Keratinocyte (primary cell): ENCODE measurements at regions not wholly inside any gene's neighbourhood (a gene's known extent, or its start where the extent isn't known, plus 50 kb on each side); places are given as distances from the start of the nearest gene placed in this dataset.

ENCODE experiments used
- DNase-seq: peaks from one replicate; pipeline ENCODE4 v3.0.0-alpha.2; 2011; ENCODE audit warnings: low read depth, missing footprints, low spot score
- FAIRE-seq: peaks from 2 replicates; lab custom pipeline; 2011; peaks lifted over from hg19 to GRCh38; lab: Jason Lieb, UNC
- H2AFZ ChIP-seq: 2 replicates; pipeline ENCODE4 v1.6.0; 2012; ENCODE audit warnings: low read length, control low read depth, inconsistent platforms; ENCODE audit not compliant: control insufficient read depth
- H3K27ac ChIP-seq: 2 replicates; pipeline ENCODE4 v1.5.1; 2011; ENCODE audit warnings: low read length; ENCODE audit not compliant: control insufficient read depth, insufficient read depth
- H3K27me3 ChIP-seq: 3 replicates; pipeline ENCODE4 v1.6.0; 2011; ENCODE audit warnings: low read length; ENCODE audit not compliant: control insufficient read depth, insufficient read depth; ENCODE audit errors: extremely low read depth
- H3K36me3 ChIP-seq, 2 experiments: 2 replicates in 1 of 2; 3 replicates in 1 of 2; pipeline ENCODE4 v1.5.1; 2011; ENCODE audit warnings: low read length in 2 of 2, mild to moderate bottlenecking in 1 of 2; ENCODE audit not compliant: control insufficient read depth in 2 of 2, insufficient read depth in 2 of 2; ENCODE audit errors: extremely low read depth in 1 of 2
- H3K4me1 ChIP-seq: 3 replicates; pipeline ENCODE4 v1.5.1; 2011; ENCODE audit warnings: low read length; ENCODE audit not compliant: control insufficient read depth, insufficient read depth; ENCODE audit errors: extremely low read depth
- H3K4me2 ChIP-seq: 3 replicates; pipeline ENCODE4 v1.6.0; 2011; ENCODE audit warnings: low read depth, low read length; ENCODE audit not compliant: control insufficient read depth, insufficient read depth; ENCODE audit errors: extremely low read depth
- H3K4me3 ChIP-seq, 3 experiments: fragments of 200-600 bp in 1 of 3; sonication (generic) in 1 of 3; 2 replicates in 2 of 3; 3 replicates in 1 of 3; pipeline ENCODE4 v1.5.1; 2011 to 2016; ENCODE audit warnings: low read length in 3 of 3, mild to moderate bottlenecking in 3 of 3, control low read depth in 2 of 3, inconsistent platforms in 1 of 3, low read depth in 1 of 3, mixed read lengths in 1 of 3, mixed run types in 1 of 3, moderate library complexity in 1 of 3; ENCODE audit not compliant: control insufficient read depth in 2 of 3, insufficient read depth in 2 of 3; ENCODE audit errors: extremely low read depth in 1 of 3
- H3K79me2 ChIP-seq: 2 replicates; pipeline ENCODE4 v1.6.0; 2012; ENCODE audit warnings: low read length; ENCODE audit not compliant: control insufficient read depth, insufficient read depth
- H3K9ac ChIP-seq: 3 replicates; pipeline ENCODE4 v1.6.0; 2011; ENCODE audit warnings: low read length; ENCODE audit not compliant: control insufficient read depth, insufficient read depth; ENCODE audit errors: extremely low read depth
- H3K9me1 ChIP-seq: 3 replicates; pipeline ENCODE4 v1.6.0; 2011; ENCODE audit warnings: low read length; ENCODE audit not compliant: control insufficient read depth, insufficient read depth; ENCODE audit errors: extremely low read depth
- H3K9me3 ChIP-seq: 2 replicates; pipeline ENCODE4 v1.5.1; 2012; ENCODE audit warnings: low read depth, low read length; ENCODE audit not compliant: control insufficient read depth
- H4K20me1 ChIP-seq: 3 replicates; pipeline ENCODE4 v1.6.0; 2011; ENCODE audit warnings: low read length; ENCODE audit not compliant: control insufficient read depth, insufficient read depth; ENCODE audit errors: extremely low read depth
- CTCF ChIP-seq, 3 experiments: IDR thresholded peaks in 1 of 3; conservative IDR thresholded peaks in 1 of 3; optimal IDR thresholded peaks in 1 of 3; 2 replicates in 2 of 3; 3 replicates in 1 of 3; pipeline versions ENCODE3 to v1.5.1; 2011; ENCODE audit warnings: low read length in 3 of 3, mild to moderate bottlenecking in 3 of 3, moderate library complexity in 2 of 3, control low read depth in 1 of 3, inconsistent platforms in 1 of 3; ENCODE audit not compliant: insufficient read depth in 2 of 3; ENCODE audit errors: extremely low read depth in 1 of 3
- EZH2 ChIP-seq: IDR thresholded peaks from one replicate; pipeline ENCODE4 v1.6.1; 2012; ENCODE audit warnings: inconsistent platforms, mild to moderate bottlenecking, low read length, moderate library complexity
- dilution Hi-C: fragments of 300-500 bp; cut with MboI; formaldehyde crosslinking; loops from one replicate; pipeline ENCODE4 v1.7.0; 2020; ENCODE audit warnings: low sequenced_read_pairs; ENCODE audit not compliant: extremely low pct_ligation_motif_present

- dilution Hi-C loops, result no loop called here
- H2AFZ ChIP-seq, result no peak overlapping the region
- H3K79me2 ChIP-seq, result peaks cover 1% of the 10 kb centered on the region
- no peak for FAIRE-seq
- no peaks in the 10 kb centered on the region for H3K9me1 ChIP-seq
- no peaks in the 10 kb centered on the region for H3K4me1 ChIP-seq
- TF ChIP-seq EZH2 (no peak), CTCF (optimal IDR thresholded peaks at IDR 0.05 in 1 of 3, IDR thresholded peaks at IDR 0.05 in 1 of 3, conservative IDR thresholded peaks at IDR 0.05 in 1 of 3; ENCODE audit: extremely low read depth in 1 of 3, insufficient read depth in 2 of 3, low read length in 3 of 3) (no peak)
- H3K4me2 ChIP-seq, result no peak overlapping the region
- no peak overlapping the region for H3K4me3 ChIP-seq
- peaks cover 12 to 14% of the 10 kb centered on the region in 2 experiments for H3K36me3 ChIP-seq
- no peaks in the 10 kb centered on the region for H4K20me1 ChIP-seq
- H3K9me3 ChIP-seq, result peaks cover 2% of the 10 kb centered on the region
- H3K27me3 ChIP-seq, result no peaks in the 10 kb centered on the region
- no peak for DNase-seq
- H3K27ac ChIP-seq, result no peak overlapping the region
- no peak overlapping the region for H3K9ac ChIP-seq
Observed at GRCh38 chr17:21532763-21533385, 156.7 kb downstream of the KCNJ12 start.

- H3K4me1 ChIP-seq, result peaks cover 5% of the 10 kb centered on the region
- peaks cover 1% of the 10 kb centered on the region for H3K79me2 ChIP-seq
- H3K9me1 ChIP-seq, result no peaks in the 10 kb centered on the region
- TF ChIP-seq EZH2, result no peak
- no peak for TF ChIP-seq CTCF (optimal IDR thresholded peaks at IDR 0.05 in 1 of 3, IDR thresholded peaks at IDR 0.05 in 1 of 3, conservative IDR thresholded peaks at IDR 0.05 in 1 of 3; ENCODE audit: extremely low read depth in 1 of 3, insufficient read depth in 2 of 3, low read length in 3 of 3)
- H3K27me3 ChIP-seq, result no peaks in the 10 kb centered on the region
- FAIRE-seq, result no peak
- dilution Hi-C loops, result no loop called here
- H2AFZ ChIP-seq, result no peak overlapping the region
- H4K20me1 ChIP-seq, result no peaks in the 10 kb centered on the region
- H3K4me3 ChIP-seq, result no peak overlapping the region
- H3K36me3 ChIP-seq, result peaks cover 12 to 14% of the 10 kb centered on the region in 2 experiments
- no peak for DNase-seq
- no peak overlapping the region for H3K4me2 ChIP-seq
- no peak overlapping the region for H3K27ac ChIP-seq
- no peak overlapping the region for H3K9ac ChIP-seq
- H3K9me3 ChIP-seq, result peaks cover 9% of the 10 kb centered on the region
Observed at GRCh38 chr17:21535686-21536375, 156.5 kb upstream of the KCNJ18 start.
